B cell (primary cell): ENCODE measurements at regions not wholly inside any gene's neighbourhood (a gene's known extent, or its start where the extent isn't known, plus 50 kb on each side); places are given as distances from the start of the nearest gene placed in this dataset.

Experiments used
- ATAC-seq: fragments of 200-7000 bp; cut with Tn5 transposase; one replicate; pipeline ENCODE4 v1.10.0; 2021; ENCODE audit warnings: low read depth, mild to moderate bottlenecking, moderate number of reproducible peaks, moderate library complexity
- CTCF ChIA-PET: fragments of 350-600 bp; sonication (Branson Sonifier 250); formaldehyde crosslinking; loops from one replicate; lab custom pipeline; 2021; ENCODE audit warnings: antibody characterized with exemption, inconsistent platforms; lab: Charles Lee
- POLR2A ChIA-PET: fragments of 350-600 bp; sonication (Branson Sonifier 250); formaldehyde crosslinking; loops from one replicate; lab custom pipeline; 2021; ENCODE audit warnings: antibody characterized with exemption; lab: Charles Lee
- DNase-seq: peaks from one replicate; pipeline ENCODE4 v3.0.0; 2013
- H2AFZ ChIP-seq: 2 replicates; pipeline ENCODE4 v1.6.1; 2012; ENCODE audit warnings: mild to moderate bottlenecking, low read depth, low read length; ENCODE audit not compliant: insufficient read depth, poor library complexity, severe bottlenecking
- H3K27ac ChIP-seq, 2 donors: 1 replicate in 1 of 2; 2 replicates in 1 of 2; pipeline ENCODE4 v1.5.1; 2012 to 2013; ENCODE audit warnings: low read length in 2 of 2, mild to moderate bottlenecking in 2 of 2, moderate library complexity in 1 of 2
- H3K27me3 ChIP-seq, 4 experiments: fragments of 200-600 bp in 1 of 4; sonication (generic) in 1 of 4; replicated peaks in 1 of 4; 1 replicate in 2 of 4; 2 replicates in 2 of 4; pipeline versions ENCODE4 v1.6.1 to v1.7.0; 2013 to 2016; ENCODE audit warnings: low read length in 3 of 4, mild to moderate bottlenecking in 2 of 4, mixed read lengths in 1 of 4, moderate library complexity in 1 of 4; ENCODE audit not compliant: insufficient read depth in 4 of 4, control insufficient read depth in 3 of 4; ENCODE audit errors: control extremely low read depth in 1 of 4
- H3K36me3 ChIP-seq, 2 experiments: replicated peaks in 1 of 2; 1 replicate in 1 of 2; 2 replicates in 1 of 2; pipeline versions ENCODE4 v1.6.1 to v1.7.1; 2013; ENCODE audit warnings: low read length in 1 of 2; ENCODE audit not compliant: insufficient read depth in 2 of 2, control insufficient read depth in 1 of 2; ENCODE audit errors: control extremely low read depth in 1 of 2, extremely low read depth in 1 of 2
- H3K4me1 ChIP-seq, 2 donors: fragments of 200-600 bp in 1 of 2; sonication (generic) in 1 of 2; 1 replicate in 1 of 2; 2 replicates in 1 of 2; pipeline versions ENCODE4 v1.5.1 to v1.6.1; 2013 to 2017; ENCODE audit warnings: low read length in 2 of 2; ENCODE audit not compliant: control insufficient read depth in 2 of 2, insufficient read depth in 2 of 2
- H3K4me2 ChIP-seq: replicated peaks from 2 replicates; pipeline ENCODE3; 2012; ENCODE audit warnings: mild to moderate bottlenecking, low read depth, low read length; ENCODE audit not compliant: poor library complexity, severe bottlenecking
- H3K4me3 ChIP-seq, 5 experiments: fragments of 200-600 bp in 1 of 5; sonication (generic) in 1 of 5; 1 replicate in 3 of 5; 2 replicates in 2 of 5; pipeline versions ENCODE4 v1.5.1 to v1.7.0; 2011 to 2016; ENCODE audit warnings: low read length in 4 of 5, mild to moderate bottlenecking in 4 of 5, low read depth in 2 of 5, control low read depth in 1 of 5, moderate library complexity in 1 of 5; ENCODE audit not compliant: insufficient read depth in 1 of 5; ENCODE audit errors: control extremely low read depth in 1 of 5, extremely low read depth in 1 of 5
- H3K79me2 ChIP-seq: fragments of 200-600 bp; sonication (generic); one replicate; pipeline ENCODE4 v1.6.0; 2016; ENCODE audit warnings: low read length; ENCODE audit not compliant: control insufficient read depth, insufficient read depth
- H3K9ac ChIP-seq: fragments of 200-600 bp; sonication (generic); 2 replicates; pipeline ENCODE4 v1.6.1; 2017; ENCODE audit warnings: mild to moderate bottlenecking, low read length, moderate library complexity
- H3K9me3 ChIP-seq, 3 donors: one replicate each; pipeline versions ENCODE4 v1.6.1 to v1.7.1; 2013; ENCODE audit warnings: low read length in 2 of 3; ENCODE audit not compliant: control insufficient read depth in 2 of 3, insufficient read depth in 1 of 3; ENCODE audit errors: control extremely low read depth in 1 of 3
- H4K20me1 ChIP-seq: 2 replicates; pipeline ENCODE4 v1.6.0; 2012; ENCODE audit warnings: mild to moderate bottlenecking, low read length; ENCODE audit not compliant: insufficient read depth, control insufficient read depth, poor library complexity, severe bottlenecking
- H3K27ac Mint-ChIP-seq: one replicate; pipeline ENCODE4 v1.8.0; 2021; ENCODE audit warnings: mixed read lengths
- H3K27me3 Mint-ChIP-seq: one replicate; pipeline ENCODE4 v1.8.0; 2021; ENCODE audit warnings: mixed read lengths
- H3K4me1 Mint-ChIP-seq: one replicate; pipeline ENCODE4 v1.8.0; 2021; ENCODE audit warnings: mixed read lengths
- H3K4me3 Mint-ChIP-seq: one replicate; pipeline ENCODE4 v1.8.0; 2021; ENCODE audit warnings: mixed read lengths
- H3K9me3 Mint-ChIP-seq: one replicate; pipeline ENCODE4 v1.8.0; 2022; ENCODE audit warnings: mixed read lengths; ENCODE audit not compliant: insufficient read depth
- EZH2 ChIP-seq: IDR thresholded peaks from 2 replicates; pipeline ENCODE4 v1.6.1; 2012; ENCODE audit warnings: borderline replicate concordance, low read depth, mild to moderate bottlenecking, moderate library complexity, low read length; ENCODE audit not compliant: insufficient read depth, poor library complexity, severe bottlenecking
- WGBS: methylation state at CpG from one replicate; pipeline ENCODE4 v1.1.5; 2013; ENCODE audit warnings: missing lambda C conversion rate; ENCODE audit not compliant: insufficient coverage; 5-methylcytosine and 5-hydroxymethylcytosine counted together
- intact Hi-C: fragments of 100-400 bp; cut with micrococcal nuclease; formaldehyde crosslinking; loops from one replicate; pipeline ENCODE4 v1.10.0; 2022
- TF ChIP-seq, protein P1 (sequence below): fragments of 200-600 bp; IDR thresholded peaks from one replicate; pipeline ENCODE4 v1.8.0; 2022; ENCODE audit warnings: antibody characterized with exemption, mild to moderate bottlenecking

DNA sequence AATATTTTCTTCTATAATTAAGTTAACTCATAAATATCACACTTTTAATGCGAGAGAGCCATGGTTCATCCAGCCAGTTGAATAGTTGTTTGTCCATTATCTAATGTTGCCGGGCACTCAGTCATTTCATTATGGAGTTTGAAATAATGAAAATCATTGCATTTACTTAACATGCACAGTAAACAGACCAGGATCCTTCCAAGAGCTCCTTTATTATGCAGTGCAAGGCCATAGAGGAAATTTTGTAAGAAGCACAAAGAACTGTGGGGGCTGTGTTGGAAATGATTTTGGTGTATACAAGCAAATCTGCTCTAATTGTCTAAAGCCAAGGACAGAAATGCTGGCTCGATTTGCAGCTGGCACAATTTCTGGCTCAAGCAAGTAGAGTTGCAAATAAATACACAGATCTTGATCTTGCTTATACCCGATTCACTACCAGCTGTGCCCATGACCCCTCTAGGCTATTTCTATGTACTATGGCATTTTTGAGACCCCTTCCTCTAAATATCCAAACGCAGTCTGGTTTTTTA lies 400.3 kb upstream of the HNRNPA3 start:
- Histone ChIP-seq H3K27ac (no peak overlapping the region), H4K20me1 (no peaks in the 10 kb centered on the region), H3K27me3 (no peaks in the 10 kb centered on the region), H3K4me1 (peaks cover 0 to 3% of the 10 kb centered on the region in 2 donors), H3K9ac (no peak overlapping the region), H3K4me3 (no peak overlapping the region), H3K79me2 (no peaks in the 10 kb centered on the region), H3K9me3 (no peaks in the 10 kb centered on the region), H3K4me2 (no peak overlapping the region), H2AFZ (no peak overlapping the region), H3K36me3 (no peaks in the 10 kb centered on the region)
- TF ChIP-seq, protein P1, sequence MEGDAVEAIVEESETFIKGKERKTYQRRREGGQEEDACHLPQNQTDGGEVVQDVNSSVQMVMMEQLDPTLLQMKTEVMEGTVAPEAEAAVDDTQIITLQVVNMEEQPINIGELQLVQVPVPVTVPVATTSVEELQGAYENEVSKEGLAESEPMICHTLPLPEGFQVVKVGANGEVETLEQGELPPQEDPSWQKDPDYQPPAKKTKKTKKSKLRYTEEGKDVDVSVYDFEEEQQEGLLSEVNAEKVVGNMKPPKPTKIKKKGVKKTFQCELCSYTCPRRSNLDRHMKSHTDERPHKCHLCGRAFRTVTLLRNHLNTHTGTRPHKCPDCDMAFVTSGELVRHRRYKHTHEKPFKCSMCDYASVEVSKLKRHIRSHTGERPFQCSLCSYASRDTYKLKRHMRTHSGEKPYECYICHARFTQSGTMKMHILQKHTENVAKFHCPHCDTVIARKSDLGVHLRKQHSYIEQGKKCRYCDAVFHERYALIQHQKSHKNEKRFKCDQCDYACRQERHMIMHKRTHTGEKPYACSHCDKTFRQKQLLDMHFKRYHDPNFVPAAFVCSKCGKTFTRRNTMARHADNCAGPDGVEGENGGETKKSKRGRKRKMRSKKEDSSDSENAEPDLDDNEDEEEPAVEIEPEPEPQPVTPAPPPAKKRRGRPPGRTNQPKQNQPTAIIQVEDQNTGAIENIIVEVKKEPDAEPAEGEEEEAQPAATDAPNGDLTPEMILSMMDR: no peak
- TF ChIP-seq EZH2: no peak
- 88% methylated on average over 1 of the region's 5 CpGs for WGBS
- no peaks in the 10 kb centered on the region for H3K9me3 Mint-ChIP-seq
- no peak overlapping the region for H3K4me3 Mint-ChIP-seq
- H3K27ac Mint-ChIP-seq: no peak overlapping the region
- ChIA-PET POLR2A (no interaction called here), CTCF (interaction anchor here (1.2 to 2.8 kb wide), 7 partner anchors 8 to 19 kb away, joined by 3 to 15 read pairs (median 4); no protein-coding TSS in a partner anchor)
- intact Hi-C loops: no loop called here
- peaks cover 2% of the 10 kb centered on the region for H3K4me1 Mint-ChIP-seq
- ATAC-seq (no peak), DNase-seq (no peak)
- H3K27me3 Mint-ChIP-seq: peaks cover 4% of the 10 kb centered on the region

DNA sequence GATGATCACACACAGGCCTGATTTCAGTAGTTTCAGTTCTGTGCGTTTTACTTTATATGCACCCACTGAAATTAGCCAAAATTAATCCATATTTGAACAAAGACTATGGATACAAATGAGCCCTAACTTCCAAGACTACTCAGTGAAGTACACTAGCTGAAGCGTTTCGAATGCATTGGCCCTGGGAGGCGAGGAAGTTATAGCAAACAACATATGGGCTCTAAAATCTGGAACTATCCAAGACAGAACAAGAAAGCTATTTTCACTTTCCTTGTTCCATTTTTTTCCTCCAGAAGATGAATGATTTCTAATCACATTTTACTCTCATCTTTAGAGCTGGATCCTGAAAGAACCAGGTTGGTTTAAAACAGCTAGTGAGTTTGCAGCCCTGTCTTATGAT lies 399.4 kb upstream of the HNRNPA3 start:
- Histone ChIP-seq H3K79me2 (no peaks in the 10 kb centered on the region), H3K4me2 (no peak overlapping the region), H3K9ac (no peak overlapping the region), H3K4me1 (peaks cover 0 to 3% of the 10 kb centered on the region in 2 donors), H3K36me3 (no peaks in the 10 kb centered on the region), H3K27me3 (no peaks in the 10 kb centered on the region), H3K27ac (no peak overlapping the region), H2AFZ (no peak overlapping the region), H3K4me3 (no peak overlapping the region), H4K20me1 (no peaks in the 10 kb centered on the region), H3K9me3 (no peaks in the 10 kb centered on the region)
- Mint-ChIP-seq H3K4me1 (peaks cover 2% of the 10 kb centered on the region), H3K27ac (no peak overlapping the region), H3K9me3 (no peaks in the 10 kb centered on the region), H3K4me3 (no peak overlapping the region), H3K27me3 (peaks cover 4% of the 10 kb centered on the region)
- intact Hi-C loops: no loop called here
- POLR2A ChIA-PET: no interaction called here
- no peak for TF ChIP-seq EZH2
- TF ChIP-seq, protein P1: no peak
- DNase-seq: no peak
- ATAC-seq: no peak
- WGBS: 89% methylated on average over 4 of the region's 4 CpGs
- CTCF ChIA-PET: interaction anchor here (1.0 to 2.8 kb wide), 9 partner anchors 9 to 259 kb away, joined by 3 to 15 read pairs (median 4); no protein-coding TSS in a partner anchor
